ENCODE measurements at regions not wholly inside any gene's neighbourhood (a gene's known extent, or its start where the extent isn't known, plus 50 kb on each side); places are given as distances from the start of the nearest gene placed in this dataset.

DNA sequence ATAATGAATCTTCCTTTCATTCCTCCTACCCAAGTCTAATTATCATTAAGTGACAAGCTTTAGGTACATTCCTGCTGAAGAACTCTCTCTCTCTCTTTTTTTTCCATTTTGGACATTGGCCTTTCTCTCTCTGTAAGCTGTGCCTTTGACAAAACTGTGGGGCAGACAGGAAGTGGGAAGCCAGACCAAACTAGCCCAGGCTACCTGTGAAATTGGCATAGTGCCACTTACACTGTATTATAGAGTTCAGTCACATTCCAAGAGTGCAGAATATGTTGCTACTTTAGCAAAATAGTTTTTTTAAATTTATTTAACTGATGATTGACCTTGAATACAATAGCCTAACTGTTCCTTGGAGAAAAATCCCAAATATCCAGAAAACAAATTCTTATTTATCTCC is 381.5 kb upstream of the ETAA1 start:
- intact Hi-C loops (cut with micrococcal nuclease; ENCODE audit: unreplicated experiment) = no loop called here
- in situ Hi-C loops (cut with MboI) = no loop called here
- H3K4me3 ChIP-seq = no peak overlapping the region
- no peak overlapping the region for H2AFZ ChIP-seq (ENCODE audit: control insufficient read depth, low read depth, low read length)
- CTCF ChIA-PET = no interaction called here
- no peak for ATAC-seq
- SMC1A ChIA-PET (ENCODE audit: uncharacterized antibody, unreplicated experiment) = interaction anchor here (0.7 kb wide), 1 partner anchor 1359 kb away, joined by 3 read pairs; no protein-coding TSS in a partner anchor
- no peaks in the 10 kb centered on the region for H3K4me1 ChIP-seq (ENCODE audit: control insufficient read depth, insufficient read depth, low read length)
- no TSS peak for BruUV-seq (replicated peaks)
- H3K79me2 ChIP-seq (ENCODE audit: control insufficient read depth, insufficient read depth, low read length) = no peaks in the 10 kb centered on the region
- H3K9me3 ChIP-seq (replicated peaks; ENCODE audit: control insufficient read depth, insufficient read depth, low read length) = no peaks in the 10 kb centered on the region
- H3K9ac ChIP-seq (ENCODE audit: control insufficient read depth, insufficient read depth, low read length) = no peak overlapping the region
- H4K20me1 ChIP-seq (ENCODE audit: control insufficient read depth, insufficient read depth) = no peaks in the 10 kb centered on the region
- H3K27me3 ChIP-seq (replicated peaks in 1 of 2; ENCODE audit: control insufficient read depth in 2 of 2, insufficient read depth in 2 of 2, low read length in 1 of 2) = no peaks in the 10 kb centered on the region; a peak in 1 of 4 replicates
- no peak for DNase-seq (ENCODE audit: low read depth, low spot score)
- H3K27ac ChIP-seq (ENCODE audit: control insufficient read depth, insufficient read depth) = no peak overlapping the region
- TF ChIP-seq ZBED1 (IDR thresholded peaks at IDR 0.05; ENCODE audit: borderline replicate concordance) = no peak
- TF ChIP-seq SREBF1 (IDR thresholded peaks at IDR 0.05; ENCODE audit: low read length) = no peak
- TF ChIP-seq CHD2 (IDR thresholded peaks at IDR 0.05; ENCODE audit: borderline replicate concordance, low read depth, low read length) = no peak
- no peak for TF ChIP-seq RELA (IDR thresholded peaks at IDR 0.05; ENCODE audit: borderline replicate concordance, partially characterized antibody)
- no peak for TF ChIP-seq TBL1XR1 (IDR thresholded peaks at IDR 0.05; ENCODE audit: low read depth, low read length)
- no peak for TF ChIP-seq CREM (IDR thresholded peaks at IDR 0.05; ENCODE audit: low read depth)
- TF ChIP-seq CBX3 (IDR thresholded peaks at IDR 0.05; ENCODE audit: borderline replicate concordance, low read depth) = no peak
- no peaks in the 10 kb centered on the region for H3K36me3 ChIP-seq (ENCODE audit: control insufficient read depth in 2 of 2, insufficient read depth in 2 of 2, low read length in 1 of 2)
- POLR2A ChIA-PET = no interaction called here
- RAD21 ChIA-PET (ENCODE audit: unreplicated experiment) = no interaction called here
- no peak for FAIRE-seq
- H3K4me2 ChIP-seq (ENCODE audit: control insufficient read depth, insufficient read depth) = no peak overlapping the region

DNA sequence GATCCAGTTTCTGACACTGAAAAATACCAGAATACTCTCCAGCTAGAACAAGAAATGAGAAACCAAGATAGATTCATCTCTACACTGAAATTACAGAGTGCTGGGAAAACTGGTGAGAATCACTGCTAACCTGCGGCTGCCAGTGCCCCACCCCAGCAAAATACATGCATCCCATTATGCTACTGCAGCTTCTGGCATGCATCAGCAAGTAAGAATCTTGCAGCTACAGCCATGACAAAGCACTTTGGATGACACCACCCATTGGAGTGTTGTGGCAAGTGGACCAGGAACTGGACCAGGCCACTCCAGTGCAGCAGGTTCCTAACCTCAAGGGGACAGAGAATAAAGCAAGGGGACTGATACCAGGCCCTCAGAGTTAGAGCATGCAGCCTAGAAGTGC is 378.8 kb upstream of the ETAA1 start:
- FAIRE-seq = no peak
- BruUV-seq (replicated peaks) = no TSS peak

More for the DNA sequence above, 378.8 kb upstream of the ETAA1 start:
- in situ Hi-C loops (cut with MboI) (no loop called here), intact Hi-C loops (cut with micrococcal nuclease; ENCODE audit: unreplicated experiment) (no loop called here)
- SMC1A ChIA-PET (ENCODE audit: uncharacterized antibody, unreplicated experiment) = no interaction called here
- Histone ChIP-seq H3K9ac (ENCODE audit: control insufficient read depth, insufficient read depth, low read length) (no peak overlapping the region), H4K20me1 (ENCODE audit: control insufficient read depth, insufficient read depth) (no peaks in the 10 kb centered on the region), H2AFZ (ENCODE audit: control insufficient read depth, low read depth, low read length) (no peak overlapping the region), H3K27me3 (replicated peaks in 1 of 2; ENCODE audit: control insufficient read depth in 2 of 2, insufficient read depth in 2 of 2, low read length in 1 of 2) (no peaks in the 10 kb centered on the region), H3K9me3 (replicated peaks; ENCODE audit: control insufficient read depth, insufficient read depth, low read length) (no peaks in the 10 kb centered on the region), H3K79me2 (ENCODE audit: control insufficient read depth, insufficient read depth, low read length) (no peaks in the 10 kb centered on the region), H3K4me1 (ENCODE audit: control insufficient read depth, insufficient read depth, low read length) (no peaks in the 10 kb centered on the region), H3K27ac (ENCODE audit: control insufficient read depth, insufficient read depth) (no peak overlapping the region), H3K36me3 (ENCODE audit: control insufficient read depth in 2 of 2, insufficient read depth in 2 of 2, low read length in 1 of 2) (no peaks in the 10 kb centered on the region), H3K4me3 (no peak overlapping the region), H3K4me2 (ENCODE audit: control insufficient read depth, insufficient read depth) (no peak overlapping the region)
- DNase-seq (ENCODE audit: low read depth, low spot score) = no peak
- 5% methylated on average over 1 of the region's 1 CpG for WGBS (ENCODE audit: insufficient coverage, insufficient replicate concordance, low lambda C conversion rate, missing lambda C conversion rate)
- ATAC-seq = no peak
- RAD21 ChIA-PET (ENCODE audit: unreplicated experiment) = no interaction called here
- CTCF ChIA-PET = no interaction called here
- TF ChIP-seq MEF2B (IDR thresholded peaks at IDR 0.05; ENCODE audit: partially characterized antibody, poor library complexity, severe bottlenecking) (no peak), BMI1 (IDR thresholded peaks at IDR 0.05; ENCODE audit: borderline replicate concordance) (no peak)
- POLR2A ChIA-PET = no interaction called here

All from GM12878 (cell line).